ENCODE measurements at regions not wholly inside any gene's neighbourhood (a gene's known extent, or its start where the extent isn't known, plus 50 kb on each side); places are given as distances from the start of the nearest gene placed in this dataset.

GRCh38 chr1:183721041-183721440, 67.9 kb upstream of the APOBEC4 start:
- TF ChIP-seq, protein P1, sequence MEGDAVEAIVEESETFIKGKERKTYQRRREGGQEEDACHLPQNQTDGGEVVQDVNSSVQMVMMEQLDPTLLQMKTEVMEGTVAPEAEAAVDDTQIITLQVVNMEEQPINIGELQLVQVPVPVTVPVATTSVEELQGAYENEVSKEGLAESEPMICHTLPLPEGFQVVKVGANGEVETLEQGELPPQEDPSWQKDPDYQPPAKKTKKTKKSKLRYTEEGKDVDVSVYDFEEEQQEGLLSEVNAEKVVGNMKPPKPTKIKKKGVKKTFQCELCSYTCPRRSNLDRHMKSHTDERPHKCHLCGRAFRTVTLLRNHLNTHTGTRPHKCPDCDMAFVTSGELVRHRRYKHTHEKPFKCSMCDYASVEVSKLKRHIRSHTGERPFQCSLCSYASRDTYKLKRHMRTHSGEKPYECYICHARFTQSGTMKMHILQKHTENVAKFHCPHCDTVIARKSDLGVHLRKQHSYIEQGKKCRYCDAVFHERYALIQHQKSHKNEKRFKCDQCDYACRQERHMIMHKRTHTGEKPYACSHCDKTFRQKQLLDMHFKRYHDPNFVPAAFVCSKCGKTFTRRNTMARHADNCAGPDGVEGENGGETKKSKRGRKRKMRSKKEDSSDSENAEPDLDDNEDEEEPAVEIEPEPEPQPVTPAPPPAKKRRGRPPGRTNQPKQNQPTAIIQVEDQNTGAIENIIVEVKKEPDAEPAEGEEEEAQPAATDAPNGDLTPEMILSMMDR (IDR thresholded peaks at IDR 0.05): no peak
- TF ChIP-seq POLR2A (IDR thresholded peaks at IDR 0.05): no peak
